ENCODE measurements at regions not wholly inside any gene's neighbourhood (a gene's known extent, or its start where the extent isn't known, plus 50 kb on each side); places are given as distances from the start of the nearest gene placed in this dataset.

- H3K4me3 ChIP-seq = no peak overlapping the region
- WGBS (ENCODE audit: missing lambda C conversion rate) = 69% methylated on average over 3 of the region's 3 CpGs
- no peak overlapping the region for H3K4me2 ChIP-seq
- H3K27ac ChIP-seq = no peak overlapping the region
- DNase-seq (ENCODE audit: low read depth in 1 of 2, low spot score in 1 of 2) = no peak
- ChIA-PET CTCF (no interaction called here), POLR2A (no interaction called here)
- ATAC-seq = no peak
- TF ChIP-seq CBX8 (IDR thresholded peaks at IDR 0.05) (no peak), HOXB5 (CRISPR knock-in tag; IDR thresholded peaks at IDR 0.05) (no peak), EP300 (IDR thresholded peaks at IDR 0.05) (no peak), HOXB13 (CRISPR knock-in tag; IDR thresholded peaks at IDR 0.05; ENCODE audit: low read depth) (no peak), NR3C1 (IDR thresholded peaks at IDR 0.05) (no peak), RNF2 (IDR thresholded peaks at IDR 0.05; ENCODE audit: borderline replicate concordance, low read depth) (no peak), TP53 (CRISPR knock-in tag; IDR thresholded peaks at IDR 0.05) (no peak), EHF (CRISPR knock-in tag; IDR thresholded peaks at IDR 0.05) (no peak), CBX2 (IDR thresholded peaks at IDR 0.05; ENCODE audit: borderline replicate concordance, low read depth) (no peak), FOXS1 (CRISPR knock-in tag; IDR thresholded peaks at IDR 0.05) (no peak), RAD21 (conservative IDR thresholded peaks at IDR 0.05 in 1 of 2, IDR thresholded peaks at IDR 0.05 in 1 of 2) (no peak), ZC3H11A (IDR thresholded peaks at IDR 0.05) (no peak), EHMT2 (IDR thresholded peaks at IDR 0.05; ENCODE audit: low read depth) (no peak), RARB (CRISPR knock-in tag; IDR thresholded peaks at IDR 0.05) (no peak), BHLHE40 (IDR thresholded peaks at IDR 0.05; ENCODE audit: low read depth, low read length) (no peak), ZSCAN20 (CRISPR knock-in tag; IDR thresholded peaks at IDR 0.05) (no peak), JUNB (IDR thresholded peaks at IDR 0.05) (no peak)
- no peaks in the 10 kb centered on the region for H3K9me3 ChIP-seq
- no peak for FAIRE-seq
- H3K4me1 ChIP-seq = no peaks in the 10 kb centered on the region
Measured at GRCh38 chr6:21965016-21965415, 331.8 kb downstream of the PRL start.

- H3K9me3 ChIP-seq = no peaks in the 10 kb centered on the region
- FAIRE-seq (no peak), ATAC-seq (no peak), DNase-seq (ENCODE audit: low read depth in 1 of 2, low spot score in 1 of 2) (no peak)
- H3K4me1 ChIP-seq = no peaks in the 10 kb centered on the region
- POLR2A ChIA-PET = no interaction called here
- 90% methylated on average over 8 of the region's 8 CpGs for WGBS (ENCODE audit: missing lambda C conversion rate)
- TF ChIP-seq EP300 (IDR thresholded peaks at IDR 0.05) = no peak
- no peak for TF ChIP-seq CBX8 (IDR thresholded peaks at IDR 0.05)
- no peak for TF ChIP-seq MYC (IDR thresholded peaks at IDR 0.05; ENCODE audit: borderline replicate concordance, low read length)
- no peak for TF ChIP-seq HEYL (CRISPR knock-in tag; IDR thresholded peaks at IDR 0.05)
- no peak for TF ChIP-seq HOXB5 (CRISPR knock-in tag; IDR thresholded peaks at IDR 0.05)
- TF ChIP-seq FOSL2 (IDR thresholded peaks at IDR 0.05) = no peak
- TF ChIP-seq FOSL2 (CRISPR knock-in tag; IDR thresholded peaks at IDR 0.05) = no peak
- no peak for TF ChIP-seq HOXB13 (CRISPR knock-in tag; IDR thresholded peaks at IDR 0.05; ENCODE audit: low read depth)
- TF ChIP-seq TP53 (CRISPR knock-in tag; IDR thresholded peaks at IDR 0.05) = no peak
- no peak for TF ChIP-seq HMGXB4 (CRISPR knock-in tag; IDR thresholded peaks at IDR 0.05; ENCODE audit: borderline replicate concordance)
- H3K27ac ChIP-seq = no peak overlapping the region
- no peak overlapping the region for H3K4me2 ChIP-seq
- CTCF ChIA-PET = no interaction called here
- no peak overlapping the region for H3K4me3 ChIP-seq
Measured at GRCh38 chr6:21965953-21966539, 330.8 kb downstream of the PRL start.

- no peak overlapping the region for H3K27ac ChIP-seq
- no peak overlapping the region for H3K4me3 ChIP-seq
- H3K9me3 ChIP-seq = no peaks in the 10 kb centered on the region
- CTCF ChIA-PET = no interaction called here
- DNase-seq (ENCODE audit: low read depth in 1 of 2, low spot score in 1 of 2) (no peak), FAIRE-seq (no peak), ATAC-seq (no peak)
- H3K4me2 ChIP-seq = no peak overlapping the region
- no peaks in the 10 kb centered on the region for H3K4me1 ChIP-seq
- POLR2A ChIA-PET = no interaction called here
- WGBS (ENCODE audit: missing lambda C conversion rate) = 87% methylated on average over 9 of the region's 9 CpGs
- TF ChIP-seq BCL3 (IDR thresholded peaks at IDR 0.05) (no peak), SMC3 (IDR thresholded peaks at IDR 0.05) (no peak), NPAS2 (CRISPR knock-in tag; IDR thresholded peaks at IDR 0.05; ENCODE audit: borderline replicate concordance) (no peak), ZSCAN20 (CRISPR knock-in tag; IDR thresholded peaks at IDR 0.05) (no peak), ZNF302 (CRISPR knock-in tag; IDR thresholded peaks at IDR 0.05) (no peak), ELK1 (IDR thresholded peaks at IDR 0.05; ENCODE audit: low read depth, low read length) (no peak)
Measured at GRCh38 chr6:21967056-21967974, 329.5 kb downstream of the PRL start.

All from A549 (cell line).